GM18502 (cell line): ENCODE measurements at regions not wholly inside any gene's neighbourhood (a gene's known extent, or its start where the extent isn't known, plus 50 kb on each side); places are given as distances from the start of the nearest gene placed in this dataset.
A peak's percentile ranks its signal among the peaks of the same experiment; 100 is the strongest.

Experiments
- ATAC-seq: cut with Tn5 transposase; IDR thresholded peaks from one replicate; pipeline ENCODE4 v1.9.1; 2021; ENCODE audit warnings: mild to moderate bottlenecking; ENCODE audit not compliant: unreplicated experiment, poor library complexity

- ATAC-seq = no peak
These were observed 57.4 kb upstream of the PPP2R5C start for GRCh38 chr14:101704140-101704539.

GRCh38 chr14:101705733-101706508, 55.6 kb upstream of the PPP2R5C start:
- ATAC-seq = no peak

- no peak for ATAC-seq
These were observed 54.9 kb upstream of the PPP2R5C start for GRCh38 chr14:101706509-101707067.

- peak; percentile 50 for ATAC-seq
These were observed 54.3 kb upstream of the PPP2R5C start for GRCh38 chr14:101707068-101707842.

- ATAC-seq = no peak
These were observed 53.5 kb upstream of the PPP2R5C start for GRCh38 chr14:101707863-101708620.

- ATAC-seq = no peak
These were observed 52.5 kb upstream of the PPP2R5C start for GRCh38 chr14:101708853-101709532.

GRCh38 chr14:101709533-101709881, 52.0 kb upstream of the PPP2R5C start:
- ATAC-seq = no peak

GRCh38 chr14:101709962-101710931, 51.3 kb upstream of the PPP2R5C start:
- no peak for ATAC-seq

GRCh38 chr14:101711041-101711856, 50.3 kb upstream of the PPP2R5C start:
- ATAC-seq = no peak
